ENCODE measurements at regions not wholly inside any gene's neighbourhood (a gene's known extent, or its start where the extent isn't known, plus 50 kb on each side); places are given as distances from the start of the nearest gene placed in this dataset.

DNA sequence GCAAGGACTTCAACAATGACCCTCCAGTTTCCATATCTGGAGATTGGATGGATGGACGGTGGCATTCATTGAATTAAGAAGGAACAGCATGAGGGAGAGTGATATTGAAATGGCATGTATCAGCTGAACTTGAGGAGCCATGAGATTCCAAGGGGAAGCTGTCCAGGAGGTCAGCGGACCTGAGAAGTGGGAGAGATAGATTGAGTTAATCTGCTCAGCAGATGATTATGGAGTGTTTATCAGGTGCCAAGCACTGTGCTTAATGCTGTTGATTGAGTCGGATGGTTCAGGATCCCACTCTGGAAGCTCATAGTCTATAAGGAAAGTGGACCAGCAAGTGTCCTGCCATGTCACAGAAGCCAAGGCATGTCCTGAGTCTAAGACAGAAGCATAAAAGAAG, 581.3 kb downstream of the INSC start (continued):
- TF ChIP-seq, protein P1, sequence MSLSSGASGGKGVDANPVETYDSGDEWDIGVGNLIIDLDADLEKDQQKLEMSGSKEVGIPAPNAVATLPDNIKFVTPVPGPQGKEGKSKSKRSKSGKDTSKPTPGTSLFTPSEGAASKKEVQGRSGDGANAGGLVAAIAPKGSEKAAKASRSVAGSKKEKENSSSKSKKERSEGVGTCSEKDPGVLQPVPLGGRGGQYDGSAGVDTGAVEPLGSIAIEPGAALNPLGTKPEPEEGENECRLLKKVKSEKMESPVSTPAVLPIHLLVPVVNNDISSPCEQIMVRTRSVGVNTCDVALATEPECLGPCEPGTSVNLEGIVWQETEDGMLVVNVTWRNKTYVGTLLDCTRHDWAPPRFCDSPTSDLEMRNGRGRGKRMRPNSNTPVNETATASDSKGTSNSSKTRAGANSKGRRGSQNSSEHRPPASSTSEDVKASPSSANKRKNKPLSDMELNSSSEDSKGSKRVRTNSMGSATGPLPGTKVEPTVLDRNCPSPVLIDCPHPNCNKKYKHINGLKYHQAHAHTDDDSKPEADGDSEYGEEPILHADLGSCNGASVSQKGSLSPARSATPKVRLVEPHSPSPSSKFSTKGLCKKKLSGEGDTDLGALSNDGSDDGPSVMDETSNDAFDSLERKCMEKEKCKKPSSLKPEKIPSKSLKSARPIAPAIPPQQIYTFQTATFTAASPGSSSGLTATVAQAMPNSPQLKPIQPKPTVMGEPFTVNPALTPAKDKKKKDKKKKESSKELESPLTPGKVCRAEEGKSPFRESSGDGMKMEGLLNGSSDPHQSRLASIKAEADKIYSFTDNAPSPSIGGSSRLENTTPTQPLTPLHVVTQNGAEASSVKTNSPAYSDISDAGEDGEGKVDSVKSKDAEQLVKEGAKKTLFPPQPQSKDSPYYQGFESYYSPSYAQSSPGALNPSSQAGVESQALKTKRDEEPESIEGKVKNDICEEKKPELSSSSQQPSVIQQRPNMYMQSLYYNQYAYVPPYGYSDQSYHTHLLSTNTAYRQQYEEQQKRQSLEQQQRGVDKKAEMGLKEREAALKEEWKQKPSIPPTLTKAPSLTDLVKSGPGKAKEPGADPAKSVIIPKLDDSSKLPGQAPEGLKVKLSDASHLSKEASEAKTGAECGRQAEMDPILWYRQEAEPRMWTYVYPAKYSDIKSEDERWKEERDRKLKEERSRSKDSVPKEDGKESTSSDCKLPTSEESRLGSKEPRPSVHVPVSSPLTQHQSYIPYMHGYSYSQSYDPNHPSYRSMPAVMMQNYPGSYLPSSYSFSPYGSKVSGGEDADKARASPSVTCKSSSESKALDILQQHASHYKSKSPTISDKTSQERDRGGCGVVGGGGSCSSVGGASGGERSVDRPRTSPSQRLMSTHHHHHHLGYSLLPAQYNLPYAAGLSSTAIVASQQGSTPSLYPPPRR (CRISPR knock-in tag; IDR thresholded peaks at IDR 0.05; ENCODE audit: borderline replicate concordance): no peak

DNA sequence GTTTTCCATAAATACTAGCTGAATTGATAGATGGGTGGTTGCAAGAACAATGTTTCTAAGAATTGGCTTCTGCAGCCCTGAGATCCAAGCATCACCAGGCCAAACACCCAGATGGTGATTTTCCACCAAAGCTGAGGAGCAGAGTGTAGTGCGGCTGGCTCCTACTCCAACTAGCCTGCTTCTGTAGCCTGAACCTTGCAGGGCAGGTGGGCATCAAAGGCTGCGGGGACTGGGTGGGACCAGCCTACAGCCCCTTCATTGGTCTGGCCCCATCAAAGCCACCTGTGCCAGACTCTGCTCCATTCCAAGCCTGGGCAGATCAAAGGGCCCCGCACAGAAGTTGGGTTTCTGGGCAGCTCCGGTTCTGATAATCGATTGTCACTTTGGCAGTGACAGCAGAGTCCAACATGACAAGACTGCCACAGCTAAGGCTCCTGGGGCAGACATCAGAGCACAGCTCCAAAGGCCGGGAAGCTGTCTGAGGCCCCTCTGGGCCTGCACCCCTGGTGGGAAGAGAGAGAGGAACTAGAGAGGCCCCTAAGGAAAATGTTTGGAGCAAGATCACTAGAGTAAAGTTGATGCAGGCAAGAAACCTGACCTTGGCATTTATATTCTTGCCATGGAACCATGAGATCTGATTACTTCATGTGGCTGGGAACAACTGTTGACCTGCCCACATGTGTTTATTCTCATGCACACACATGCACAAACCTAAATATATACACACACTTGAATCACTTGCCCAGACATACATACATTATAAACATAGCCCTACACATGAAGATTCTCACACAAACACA, 582.9 kb downstream of the INSC start:
- ChIA-PET POLR2A (no interaction called here), CTCF (ENCODE audit: low intra/inter-chr PET ratio) (no interaction called here)
- 0% methylated on average over 6 of the region's 6 CpGs for WGBS (ENCODE audit: insufficient coverage, low coverage, missing lambda C conversion rate)

More for the DNA sequence above, 582.9 kb downstream of the INSC start:
- no peaks in the 10 kb centered on the region for H3K9me1 ChIP-seq (ENCODE audit: control insufficient read depth, insufficient read depth, low read length)
- H3K79me2 ChIP-seq (ENCODE audit: control insufficient read depth, insufficient read depth, low read length): no peaks in the 10 kb centered on the region
- H3K4me3 ChIP-seq: no peak overlapping the region
- peaks cover 0 to 5% of the 10 kb centered on the region in 2 experiments; a peak in 1 of 5 replicates for H3K27me3 ChIP-seq (ENCODE audit: control insufficient read depth in 2 of 2, insufficient read depth in 2 of 2, low read length in 2 of 2)
- no peak overlapping the region for H3K9ac ChIP-seq (ENCODE audit: insufficient read depth in 1 of 2, low read depth in 2 of 2, low read length in 2 of 2)
- H2AFZ ChIP-seq (ENCODE audit: low read depth, low read length): no peak overlapping the region
- FAIRE-seq (no peak), DNase-seq (ENCODE audit: extremely low read depth in 1 of 4, low spot score in 3 of 4) (no peak), ATAC-seq (no peak)
- no peak overlapping the region for H3K27ac ChIP-seq (ENCODE audit: extremely low read depth, low read depth, low read length)
- TF ChIP-seq SMARCA4 (IDR thresholded peaks at IDR 0.05): no peak
- TF ChIP-seq ZEB2 (IDR thresholded peaks at IDR 0.05): no peak
- TF ChIP-seq CTBP1 (IDR thresholded peaks at IDR 0.05; ENCODE audit: borderline replicate concordance): no peak
- TF ChIP-seq TSC22D4 (tag; IDR thresholded peaks at IDR 0.05): no peak
- no peaks in the 10 kb centered on the region for H4K20me1 ChIP-seq (replicated peaks; ENCODE audit: control insufficient read depth, insufficient read depth, low read length)
- no peaks in the 10 kb centered on the region for H3K9me3 ChIP-seq (replicated peaks; ENCODE audit: control insufficient read depth, insufficient read depth, low read depth, low read length)
- H3K4me1 ChIP-seq (replicated peaks in 1 of 2; ENCODE audit: control insufficient read depth in 2 of 2, insufficient read depth in 2 of 2, low read length in 2 of 2): 0 out of 5 replicates have a peak, but pooled peaks cover 0 to 4% of the 10 kb centered on the region in 2 experiments
- no peak overlapping the region for H3K4me2 ChIP-seq (ENCODE audit: insufficient read depth, low read length)
- no TSS peak for BruUV-seq (replicated peaks)
- H3K36me3 ChIP-seq (ENCODE audit: control insufficient read depth, insufficient read depth, low read length): no peaks in the 10 kb centered on the region
- in situ Hi-C loops (cut with MboI): no loop called here
- intact Hi-C loops (cut with micrococcal nuclease): no loop called here
